ENCODE measurements at regions not wholly inside any gene's neighbourhood (a gene's known extent, or its start where the extent isn't known, plus 50 kb on each side); places are given as distances from the start of the nearest gene placed in this dataset.

- Histone ChIP-seq H3K4me1 (replicated peaks in 1 of 2; ENCODE audit: control insufficient read depth in 2 of 2, insufficient read depth in 2 of 2, low read length in 2 of 2) (no peaks in the 10 kb centered on the region), H3K4me2 (ENCODE audit: insufficient read depth, low read length) (no peak overlapping the region), H4K20me1 (replicated peaks; ENCODE audit: control insufficient read depth, insufficient read depth, low read length) (no peaks in the 10 kb centered on the region), H3K36me3 (ENCODE audit: control insufficient read depth, insufficient read depth, low read length) (no peaks in the 10 kb centered on the region), H3K9ac (ENCODE audit: insufficient read depth in 1 of 2, low read depth in 2 of 2, low read length in 2 of 2) (no peak overlapping the region), H3K79me2 (ENCODE audit: control insufficient read depth, insufficient read depth, low read length) (no peaks in the 10 kb centered on the region), H3K9me3 (replicated peaks; ENCODE audit: control insufficient read depth, insufficient read depth, low read depth, low read length) (no peaks in the 10 kb centered on the region), H3K4me3 (no peak overlapping the region), H3K9me1 (ENCODE audit: control insufficient read depth, insufficient read depth, low read length) (no peaks in the 10 kb centered on the region), H2AFZ (ENCODE audit: low read depth, low read length) (no peak overlapping the region), H3K27ac (ENCODE audit: extremely low read depth, low read depth, low read length) (no peak overlapping the region), H3K27me3 (ENCODE audit: control insufficient read depth in 2 of 2, insufficient read depth in 2 of 2, low read length in 2 of 2) (no peaks in the 10 kb centered on the region)
- POLR2A ChIA-PET, result no interaction called here
- CTCF ChIA-PET (ENCODE audit: low intra/inter-chr PET ratio), result no interaction called here
- ATAC-seq (no peak), DNase-seq (ENCODE audit: extremely low read depth in 1 of 4, low spot score in 3 of 4) (no peak), FAIRE-seq (no peak)
- in situ Hi-C loops (cut with MboI), result no loop called here
- BruUV-seq (replicated peaks), result no TSS peak
- no peak for TF ChIP-seq L3MBTL2 (IDR thresholded peaks at IDR 0.05)
- TF ChIP-seq ZNF12 (CRISPR knock-in tag; IDR thresholded peaks at IDR 0.05), result no peak
- no peak for TF ChIP-seq BRF2 (IDR thresholded peaks at IDR 0.05; ENCODE audit: borderline replicate concordance, insufficient read depth, insufficient read length)
- no peak for TF ChIP-seq PRPF4 (IDR thresholded peaks at IDR 0.05; ENCODE audit: insufficient read depth, low read depth, low read length, poor library complexity, severe bottlenecking)
- TF ChIP-seq EP400 (IDR thresholded peaks at IDR 0.05), result no peak
- TF ChIP-seq XRCC5 (IDR thresholded peaks at IDR 0.05; ENCODE audit: low read depth, low read length), result no peak
- TF ChIP-seq HEY1 (CRISPR knock-in tag; IDR thresholded peaks at IDR 0.05; ENCODE audit: borderline replicate concordance), result no peak
- TF ChIP-seq, protein P1, sequence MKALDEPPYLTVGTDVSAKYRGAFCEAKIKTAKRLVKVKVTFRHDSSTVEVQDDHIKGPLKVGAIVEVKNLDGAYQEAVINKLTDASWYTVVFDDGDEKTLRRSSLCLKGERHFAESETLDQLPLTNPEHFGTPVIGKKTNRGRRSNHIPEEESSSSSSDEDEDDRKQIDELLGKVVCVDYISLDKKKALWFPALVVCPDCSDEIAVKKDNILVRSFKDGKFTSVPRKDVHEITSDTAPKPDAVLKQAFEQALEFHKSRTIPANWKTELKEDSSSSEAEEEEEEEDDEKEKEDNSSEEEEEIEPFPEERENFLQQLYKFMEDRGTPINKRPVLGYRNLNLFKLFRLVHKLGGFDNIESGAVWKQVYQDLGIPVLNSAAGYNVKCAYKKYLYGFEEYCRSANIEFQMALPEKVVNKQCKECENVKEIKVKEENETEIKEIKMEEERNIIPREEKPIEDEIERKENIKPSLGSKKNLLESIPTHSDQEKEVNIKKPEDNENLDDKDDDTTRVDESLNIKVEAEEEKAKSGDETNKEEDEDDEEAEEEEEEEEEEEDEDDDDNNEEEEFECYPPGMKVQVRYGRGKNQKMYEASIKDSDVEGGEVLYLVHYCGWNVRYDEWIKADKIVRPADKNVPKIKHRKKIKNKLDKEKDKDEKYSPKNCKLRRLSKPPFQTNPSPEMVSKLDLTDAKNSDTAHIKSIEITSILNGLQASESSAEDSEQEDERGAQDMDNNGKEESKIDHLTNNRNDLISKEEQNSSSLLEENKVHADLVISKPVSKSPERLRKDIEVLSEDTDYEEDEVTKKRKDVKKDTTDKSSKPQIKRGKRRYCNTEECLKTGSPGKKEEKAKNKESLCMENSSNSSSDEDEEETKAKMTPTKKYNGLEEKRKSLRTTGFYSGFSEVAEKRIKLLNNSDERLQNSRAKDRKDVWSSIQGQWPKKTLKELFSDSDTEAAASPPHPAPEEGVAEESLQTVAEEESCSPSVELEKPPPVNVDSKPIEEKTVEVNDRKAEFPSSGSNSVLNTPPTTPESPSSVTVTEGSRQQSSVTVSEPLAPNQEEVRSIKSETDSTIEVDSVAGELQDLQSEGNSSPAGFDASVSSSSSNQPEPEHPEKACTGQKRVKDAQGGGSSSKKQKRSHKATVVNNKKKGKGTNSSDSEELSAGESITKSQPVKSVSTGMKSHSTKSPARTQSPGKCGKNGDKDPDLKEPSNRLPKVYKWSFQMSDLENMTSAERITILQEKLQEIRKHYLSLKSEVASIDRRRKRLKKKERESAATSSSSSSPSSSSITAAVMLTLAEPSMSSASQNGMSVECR (CRISPR knock-in tag; IDR thresholded peaks at IDR 0.05), result no peak
- TF ChIP-seq RAD21 (CRISPR knock-in tag; conservative IDR thresholded peaks at IDR 0.05 in 1 of 2, IDR thresholded peaks at IDR 0.05 in 1 of 2), result no peak
- TF ChIP-seq, protein P2, sequence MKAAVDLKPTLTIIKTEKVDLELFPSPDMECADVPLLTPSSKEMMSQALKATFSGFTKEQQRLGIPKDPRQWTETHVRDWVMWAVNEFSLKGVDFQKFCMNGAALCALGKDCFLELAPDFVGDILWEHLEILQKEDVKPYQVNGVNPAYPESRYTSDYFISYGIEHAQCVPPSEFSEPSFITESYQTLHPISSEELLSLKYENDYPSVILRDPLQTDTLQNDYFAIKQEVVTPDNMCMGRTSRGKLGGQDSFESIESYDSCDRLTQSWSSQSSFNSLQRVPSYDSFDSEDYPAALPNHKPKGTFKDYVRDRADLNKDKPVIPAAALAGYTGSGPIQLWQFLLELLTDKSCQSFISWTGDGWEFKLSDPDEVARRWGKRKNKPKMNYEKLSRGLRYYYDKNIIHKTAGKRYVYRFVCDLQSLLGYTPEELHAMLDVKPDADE (conservative IDR thresholded peaks at IDR 0.05; ENCODE audit: control insufficient read depth, low read depth, low read length), result no peak
- TF ChIP-seq ILF3 (IDR thresholded peaks at IDR 0.05; ENCODE audit: borderline replicate concordance), result no peak
- no peak for TF ChIP-seq RCOR1 (IDR thresholded peaks at IDR 0.05; ENCODE audit: borderline replicate concordance in 1 of 2, low read depth in 2 of 2, low read length in 2 of 2)
- 0% methylated on average over 2 of the region's 2 CpGs for WGBS (ENCODE audit: insufficient coverage, low coverage, missing lambda C conversion rate)
- intact Hi-C loops (cut with micrococcal nuclease), result no loop called here
Observed at GRCh38 chr2:220318037-220318436, 690.6 kb downstream of the SLC4A3 start.

All from K562 (cell line).